BLaER1 (cell line): ENCODE measurements at regions not wholly inside any gene's neighbourhood (a gene's known extent, or its start where the extent isn't known, plus 50 kb on each side); places are given as distances from the start of the nearest gene placed in this dataset.

Experiments used
- H3K27ac ChIP-seq: shearing (Covaris generic); formaldehyde crosslinking; 2 replicates; pipeline ENCODE4 v1.8.1; 2022
- H3K27me3 ChIP-seq: shearing (Covaris generic); formaldehyde crosslinking; 2 replicates; pipeline ENCODE4 v1.8.1; 2022
- H3K36me3 ChIP-seq: shearing (Covaris generic); formaldehyde crosslinking; 2 replicates; pipeline ENCODE4 v1.8.1; 2022
- H3K4me1 ChIP-seq: shearing (Covaris generic); formaldehyde crosslinking; 2 replicates; pipeline ENCODE4 v1.8.1; 2022
- H3K4me2 ChIP-seq: shearing (Covaris generic); formaldehyde crosslinking; 2 replicates; pipeline ENCODE4 v1.8.1; 2022
- H3K4me3 ChIP-seq: shearing (Covaris generic); formaldehyde crosslinking; 2 replicates; pipeline ENCODE4 v1.8.1; 2022
- H3K9ac ChIP-seq: shearing (Covaris generic); formaldehyde crosslinking; 2 replicates; pipeline ENCODE4 v1.8.1; 2022
- H3K9me3 ChIP-seq: shearing (Covaris generic); formaldehyde crosslinking; 2 replicates; pipeline ENCODE4 v1.8.1; 2022
- H4K20me1 ChIP-seq: shearing (Covaris generic); formaldehyde crosslinking; 2 replicates; pipeline ENCODE4 v1.8.1; 2022
- Cebpa-rat ChIP-seq: shearing (Covaris generic); IDR thresholded peaks from 2 replicates; pipeline ENCODE4 v1.8.1; 2022

DNA sequence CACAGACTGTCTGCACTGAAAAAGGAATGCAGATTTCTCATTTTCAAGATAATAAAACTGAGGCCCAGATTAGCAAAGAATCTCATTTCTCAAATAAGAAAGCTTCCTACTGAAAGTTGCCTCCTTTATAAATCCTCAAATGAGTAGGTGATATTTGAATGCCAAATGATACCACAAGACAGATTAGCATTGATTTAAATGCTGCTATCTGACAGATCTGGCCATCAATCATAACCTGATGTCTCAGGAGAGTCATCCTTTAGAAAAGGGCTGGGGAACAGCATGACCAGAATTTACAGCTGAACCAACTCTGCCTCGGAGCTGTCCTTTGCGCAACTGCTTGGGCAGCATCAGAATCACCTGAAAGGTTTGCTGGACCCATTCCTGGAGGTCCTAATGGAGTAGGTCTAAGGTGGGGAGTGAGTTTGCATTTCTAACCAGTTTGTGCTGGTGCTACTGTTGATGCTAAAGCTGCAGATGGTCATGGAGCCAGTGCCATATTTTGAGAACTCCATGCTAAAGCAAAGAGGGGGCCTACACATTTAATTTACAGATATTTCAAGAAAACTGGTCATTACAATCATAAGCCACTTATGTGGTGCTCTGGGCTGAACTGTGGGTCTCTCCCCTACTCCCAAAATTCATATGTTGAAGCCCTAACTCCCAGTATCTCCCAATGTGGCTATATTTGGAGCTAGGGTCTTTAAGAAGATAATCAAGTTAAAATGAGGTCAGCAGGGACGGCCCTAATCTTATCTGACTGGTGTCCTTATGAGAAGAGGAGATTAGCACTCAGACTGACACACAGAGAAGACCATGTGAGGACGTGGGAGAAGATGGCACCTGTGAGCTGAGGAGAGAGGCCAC is 295.5 kb upstream of the JARID2 start:
- H3K4me1 ChIP-seq: peaks cover 10% of the 10 kb centered on the region
- H3K27me3 ChIP-seq: no peaks in the 10 kb centered on the region
- H3K4me3 ChIP-seq: no peak overlapping the region
- no peak for TF ChIP-seq Cebpa-rat
- no peak overlapping the region for H3K9ac ChIP-seq
- H3K9me3 ChIP-seq: no peaks in the 10 kb centered on the region
- no peaks in the 10 kb centered on the region for H3K36me3 ChIP-seq
- no peak overlapping the region for H3K27ac ChIP-seq
- no peaks in the 10 kb centered on the region for H4K20me1 ChIP-seq
- no peak overlapping the region for H3K4me2 ChIP-seq

DNA sequence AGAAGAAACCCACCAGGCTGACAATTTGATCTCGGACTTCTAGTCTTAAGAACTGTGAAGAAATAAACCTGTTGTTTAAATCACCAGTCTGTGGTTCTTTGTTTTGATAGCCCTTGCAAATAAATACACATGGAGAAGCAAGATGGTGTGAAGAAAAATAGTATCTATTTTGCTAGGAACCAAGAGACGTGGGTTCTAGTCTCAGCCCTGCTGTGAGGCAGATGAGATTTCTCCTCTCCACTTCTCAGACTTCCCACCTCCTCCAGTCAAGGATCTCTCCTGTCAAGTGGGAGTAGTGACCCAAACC is 294.9 kb upstream of the JARID2 start:
- H3K9me3 ChIP-seq: no peaks in the 10 kb centered on the region
- H4K20me1 ChIP-seq: no peaks in the 10 kb centered on the region
- H3K36me3 ChIP-seq: no peaks in the 10 kb centered on the region
- peaks cover 16% of the 10 kb centered on the region for H3K4me1 ChIP-seq
- H3K9ac ChIP-seq: no peak overlapping the region
- H3K27ac ChIP-seq: no peak overlapping the region
- no peak overlapping the region for H3K4me3 ChIP-seq
- H3K27me3 ChIP-seq: no peaks in the 10 kb centered on the region
- H3K4me2 ChIP-seq: no peak overlapping the region
- TF ChIP-seq Cebpa-rat: no peak

DNA sequence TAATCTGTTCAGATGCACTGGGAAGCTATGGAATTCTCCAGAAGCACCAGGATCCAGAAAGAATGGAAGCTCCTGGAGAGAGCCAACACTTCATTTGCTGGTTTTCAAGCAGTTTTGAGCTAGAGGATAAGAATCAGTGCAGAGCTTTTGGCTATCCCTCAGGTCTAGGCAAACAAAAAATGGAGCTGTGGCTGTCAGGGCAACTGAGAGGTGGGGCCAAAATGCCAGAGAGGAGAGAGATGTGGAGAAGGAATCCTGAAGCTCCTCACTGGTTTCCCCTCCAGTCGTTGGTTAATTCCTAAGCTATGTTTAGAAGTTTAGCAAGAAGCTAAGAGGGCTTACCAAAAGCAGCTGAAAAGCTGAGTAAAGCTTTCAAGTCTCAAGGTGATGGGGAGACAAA is 294.2 kb upstream of the JARID2 start:
- no peaks in the 10 kb centered on the region for H3K9me3 ChIP-seq

DNA sequence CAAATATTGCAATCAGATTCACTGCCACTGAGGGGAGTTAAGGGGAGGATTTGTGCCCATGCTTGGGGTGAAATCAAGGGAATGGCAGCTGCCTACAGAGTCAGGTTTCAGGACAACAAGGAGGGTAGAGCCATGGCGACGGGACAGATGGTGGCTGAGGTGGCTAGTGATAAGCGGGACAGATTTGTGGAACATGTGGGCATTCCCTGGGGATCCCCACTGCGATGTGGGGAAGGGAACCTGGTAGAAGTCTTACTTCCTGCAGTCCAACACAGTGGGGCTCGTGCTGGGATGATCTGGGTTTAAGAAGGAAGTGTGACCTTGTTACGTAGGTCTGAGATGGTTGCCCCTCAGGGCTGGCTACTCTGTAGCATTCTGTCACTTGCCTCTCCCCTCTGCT is 292.0 kb upstream of the JARID2 start:
- Histone ChIP-seq H3K9ac (no peak overlapping the region), H3K4me2 (peak overlapping the region; percentile 44), H3K4me1 (peaks cover 18% of the 10 kb centered on the region), H3K4me3 (no peak overlapping the region), H3K36me3 (no peaks in the 10 kb centered on the region), H3K27ac (peak overlapping the region; percentile 27; the same call in 1 of the 2 replicates), H3K9me3 (no peaks in the 10 kb centered on the region), H4K20me1 (no peaks in the 10 kb centered on the region), H3K27me3 (no peaks in the 10 kb centered on the region)
- no peak for TF ChIP-seq Cebpa-rat

More for the DNA sequence above, 294.2 kb upstream of the JARID2 start:
- TF ChIP-seq Cebpa-rat: no peak
- Histone ChIP-seq H3K4me1 (peaks cover 18% of the 10 kb centered on the region), H3K4me2 (no peak overlapping the region), H4K20me1 (no peaks in the 10 kb centered on the region), H3K4me3 (no peak overlapping the region), H3K9ac (no peak overlapping the region), H3K27me3 (no peaks in the 10 kb centered on the region), H3K36me3 (no peaks in the 10 kb centered on the region), H3K27ac (no peak overlapping the region)

DNA sequence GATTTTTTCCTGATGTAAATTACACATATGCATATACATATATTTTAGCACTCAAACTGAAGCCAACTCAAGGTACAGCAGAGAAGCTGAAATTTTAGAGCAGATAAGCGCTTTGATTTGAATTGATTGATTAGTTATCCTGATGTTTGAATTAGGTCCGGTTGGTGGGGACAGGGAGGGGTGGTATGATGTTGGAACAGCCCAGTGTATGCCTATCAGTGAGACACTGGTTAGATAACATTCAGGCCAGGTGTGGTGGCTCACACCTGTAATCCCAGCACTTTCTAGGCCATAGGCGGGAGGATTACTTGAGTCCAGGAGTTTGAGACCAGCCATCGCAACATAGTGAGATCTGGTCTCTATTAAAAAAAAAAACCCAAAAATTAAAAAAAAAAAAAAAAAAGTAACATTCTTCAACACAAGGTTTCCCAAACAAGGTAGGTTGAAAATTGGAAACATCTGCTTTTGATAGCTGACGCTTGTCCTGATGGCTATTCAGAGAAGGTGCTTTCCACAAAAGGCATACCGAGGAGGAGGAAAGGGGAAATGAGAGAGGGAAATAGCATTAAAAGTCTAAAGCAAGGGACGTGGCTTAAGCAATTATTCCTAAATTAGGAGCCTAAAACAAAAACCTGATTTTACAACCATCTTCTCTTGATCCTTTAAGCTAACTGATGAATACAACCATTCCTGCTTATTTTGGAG is 288.4 kb upstream of the JARID2 start:
- no peak overlapping the region for H3K27ac ChIP-seq
- TF ChIP-seq Cebpa-rat: no peak
- H3K4me3 ChIP-seq: no peak overlapping the region
- H4K20me1 ChIP-seq: no peaks in the 10 kb centered on the region
- peaks cover 30% of the 10 kb centered on the region for H3K4me1 ChIP-seq
- H3K4me2 ChIP-seq: no peak overlapping the region
- no peak overlapping the region for H3K9ac ChIP-seq
- H3K27me3 ChIP-seq: no peaks in the 10 kb centered on the region
- no peaks in the 10 kb centered on the region for H3K36me3 ChIP-seq
- peaks cover 4% of the 10 kb centered on the region; the same call in 1 of the 2 replicates for H3K9me3 ChIP-seq

DNA sequence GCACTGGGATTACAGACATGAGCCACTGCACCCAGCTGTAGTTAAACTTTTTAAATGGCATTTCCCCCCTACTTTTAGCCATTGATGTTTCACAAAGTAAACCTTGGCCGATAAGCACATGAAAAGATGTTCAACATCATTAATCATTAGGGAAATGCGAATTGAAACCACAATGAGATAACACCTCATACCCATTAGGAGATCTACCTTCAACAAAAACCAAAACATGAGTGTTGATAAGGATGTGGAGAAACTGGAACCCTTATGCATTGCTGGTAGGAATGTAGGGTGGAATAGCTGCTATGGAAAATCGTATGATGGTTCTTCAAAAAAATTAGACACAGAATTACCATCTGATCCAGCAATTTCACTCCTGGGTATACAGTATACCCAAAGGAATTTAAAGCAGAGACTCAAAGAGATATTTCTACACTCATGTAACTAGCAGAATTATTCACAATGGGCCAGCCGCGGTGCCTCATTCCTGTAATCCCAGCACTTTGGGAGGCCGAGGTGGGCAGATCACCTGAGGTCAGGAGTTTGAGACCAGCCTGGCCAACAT is 286.5 kb upstream of the JARID2 start:
- no peaks in the 10 kb centered on the region for H3K27me3 ChIP-seq
- no peaks in the 10 kb centered on the region for H4K20me1 ChIP-seq
- no peaks in the 10 kb centered on the region for H3K36me3 ChIP-seq
- no peak overlapping the region for H3K9ac ChIP-seq
- H3K4me1 ChIP-seq: peaks cover 22% of the 10 kb centered on the region
- no peak overlapping the region for H3K4me3 ChIP-seq
- H3K27ac ChIP-seq: no peak overlapping the region
- H3K4me2 ChIP-seq: no peak overlapping the region
- TF ChIP-seq Cebpa-rat: no peak
- H3K9me3 ChIP-seq: peaks cover 4% of the 10 kb centered on the region; the same call in 1 of the 2 replicates

DNA sequence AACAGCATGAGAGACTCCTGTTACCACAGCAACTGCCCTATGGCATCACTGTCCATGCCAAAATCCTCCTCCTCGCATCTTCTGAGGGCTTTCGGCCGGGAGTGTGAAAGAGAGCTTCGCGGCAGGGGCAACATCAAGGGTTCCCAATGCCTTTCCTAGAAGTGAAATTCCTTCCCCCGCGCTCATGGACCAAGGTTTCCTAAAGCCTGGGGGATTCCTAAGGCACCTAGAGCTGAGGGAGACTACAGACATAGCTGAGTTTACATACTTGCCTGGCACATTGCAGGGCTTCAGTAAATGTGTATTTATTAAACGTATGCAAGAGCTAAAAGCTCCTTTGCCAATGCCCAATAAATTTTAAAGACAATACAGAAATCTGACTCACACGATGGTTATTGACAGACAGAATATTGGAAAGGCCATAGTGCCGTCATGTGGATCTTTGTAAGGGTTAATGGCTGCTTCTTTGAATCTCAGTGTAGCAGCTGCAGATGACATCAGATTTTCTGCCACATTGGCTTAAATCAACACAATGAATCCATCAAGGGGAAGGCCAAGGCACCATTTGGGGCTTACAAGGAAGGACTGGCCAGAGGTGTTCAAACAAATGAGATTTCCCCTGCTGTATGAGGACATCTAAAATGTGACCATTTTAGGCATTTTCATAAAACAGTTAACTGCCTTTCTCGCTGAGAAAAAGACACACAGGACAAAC is 281.2 kb upstream of the JARID2 start:
- H3K4me3 ChIP-seq: no peak overlapping the region
- peaks cover 11% of the 10 kb centered on the region for H3K9me3 ChIP-seq
- no peak overlapping the region for H3K9ac ChIP-seq
- TF ChIP-seq Cebpa-rat: no peak
- H3K27me3 ChIP-seq: no peaks in the 10 kb centered on the region
- no peaks in the 10 kb centered on the region for H3K36me3 ChIP-seq
- no peak overlapping the region for H3K4me2 ChIP-seq
- H4K20me1 ChIP-seq: no peaks in the 10 kb centered on the region
- H3K27ac ChIP-seq: no peak overlapping the region
- peaks cover 10% of the 10 kb centered on the region for H3K4me1 ChIP-seq

DNA sequence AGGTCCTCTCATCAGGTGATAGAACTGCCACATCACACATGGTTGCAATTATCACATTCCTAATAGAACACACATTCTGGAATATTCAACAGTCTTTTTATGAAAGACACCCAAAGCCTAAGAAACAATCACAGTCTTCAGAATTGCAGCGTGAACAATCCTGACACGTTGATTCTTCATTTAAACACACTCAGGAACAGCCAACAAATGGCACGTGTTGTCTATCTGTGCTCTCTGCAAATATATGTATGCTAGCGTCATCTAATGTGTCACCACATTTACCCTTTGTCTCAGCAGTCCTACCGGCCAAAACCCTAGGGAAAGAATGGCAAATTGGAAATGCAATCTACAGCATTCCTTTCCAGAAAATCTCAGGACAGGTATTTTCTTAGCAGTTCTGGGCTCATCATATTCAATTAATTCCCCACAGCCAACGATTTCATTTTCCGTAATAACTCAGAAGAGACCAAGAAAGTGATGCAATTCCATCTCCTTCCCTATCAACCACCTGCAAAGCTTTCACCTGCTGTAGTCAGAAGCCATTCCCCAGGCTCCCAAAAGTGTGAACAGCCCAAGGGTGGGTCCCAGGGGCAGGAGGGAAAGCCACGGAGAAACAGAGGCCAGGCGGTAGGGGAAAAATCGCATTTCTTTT is 280.3 kb upstream of the JARID2 start:
- Histone ChIP-seq H4K20me1 (no peaks in the 10 kb centered on the region), H3K27ac (no peak overlapping the region), H3K9me3 (peaks cover 14% of the 10 kb centered on the region), H3K4me2 (no peak overlapping the region), H3K27me3 (no peaks in the 10 kb centered on the region), H3K4me3 (no peak overlapping the region), H3K36me3 (no peaks in the 10 kb centered on the region), H3K9ac (no peak overlapping the region), H3K4me1 (peaks cover 10% of the 10 kb centered on the region)
- no peak for TF ChIP-seq Cebpa-rat

DNA sequence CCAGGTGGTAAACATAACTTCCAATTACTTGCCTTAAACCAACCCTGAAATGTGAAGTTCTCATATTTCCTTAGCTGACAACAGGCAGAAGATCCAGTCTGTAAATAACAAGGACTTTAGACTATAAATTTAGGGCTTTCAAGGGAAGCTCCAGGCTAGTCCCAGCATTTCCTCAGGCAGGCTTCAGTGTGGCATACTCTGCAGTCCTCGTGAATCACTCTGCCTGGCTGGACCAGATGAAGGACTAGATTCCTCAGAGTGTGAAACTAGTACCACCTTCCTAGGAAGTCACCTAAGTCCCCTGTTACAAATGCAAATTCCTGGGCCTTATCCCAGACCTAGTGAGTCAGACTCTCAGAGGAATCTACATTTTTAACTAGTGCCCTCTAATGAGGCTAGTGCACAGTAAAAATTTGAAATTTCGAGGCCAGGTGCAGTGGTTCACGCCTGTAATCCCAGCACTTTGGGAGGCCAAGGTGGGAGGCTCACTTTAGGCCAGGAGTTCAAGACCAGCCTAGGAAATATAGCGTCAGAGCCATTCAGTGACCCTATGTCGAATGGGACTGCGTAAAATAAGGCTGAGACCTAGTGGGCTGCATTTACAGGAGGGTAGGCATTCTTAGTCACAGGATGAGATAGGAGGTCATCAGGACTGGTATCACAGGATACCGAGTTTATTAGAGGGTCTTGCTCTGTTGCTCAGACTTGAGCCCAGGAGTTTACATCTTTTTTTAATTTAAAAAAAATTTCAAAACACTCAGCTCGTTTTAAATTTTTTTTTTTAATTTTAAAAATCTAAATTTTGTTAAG is 279.6 kb upstream of the JARID2 start:
- Histone ChIP-seq H3K4me1 (peaks cover 10% of the 10 kb centered on the region), H4K20me1 (no peaks in the 10 kb centered on the region), H3K4me2 (no peak overlapping the region), H3K9ac (no peak overlapping the region), H3K27ac (no peak overlapping the region), H3K36me3 (no peaks in the 10 kb centered on the region), H3K9me3 (peaks cover 9% of the 10 kb centered on the region), H3K4me3 (no peak overlapping the region), H3K27me3 (no peaks in the 10 kb centered on the region)
- no peak for TF ChIP-seq Cebpa-rat
